Tibial nerve (tissue), 3 donors: ENCODE measurements at regions not wholly inside any gene's neighbourhood (a gene's known extent, or its start where the extent isn't known, plus 50 kb on each side); places are given as distances from the start of the nearest gene placed in this dataset.

Experiments used
- CTCF ChIP-seq, 5 experiments: fragments of 200-600 bp in 3 of 5; fragments of 450-650 bp in 2 of 5; sonication (generic) in 3 of 5; IDR thresholded peaks; one replicate each; pipeline ENCODE4 v1.5.1; 2016 to 2019; ENCODE audit warnings: antibody characterized with exemption in 5 of 5, mild to moderate bottlenecking in 3 of 5, moderate library complexity in 2 of 5
- POLR2A ChIP-seq, 2 donors: fragments of 450-650 bp; IDR thresholded peaks; one replicate each; pipeline ENCODE4 v1.6.1; 2017; ENCODE audit warnings: antibody characterized with exemption in 2 of 2, mild to moderate bottlenecking in 2 of 2, moderate library complexity in 2 of 2

GRCh38 chr11:105324156-105324555 lies 184.6 kb upstream of the CARD18 start:
- no peak for TF ChIP-seq CTCF (IDR thresholded peaks at IDR 0.05)
- no peak for TF ChIP-seq POLR2A (IDR thresholded peaks at IDR 0.05)
